GM18517 (cell line): ENCODE measurements at regions not wholly inside any gene's neighbourhood (a gene's known extent, or its start where the extent isn't known, plus 50 kb on each side); places are given as distances from the start of the nearest gene placed in this dataset.
"Not testable (repeated sequence)": the region's sequence is repeated elsewhere in the genome, so short reads cannot be mapped to it uniquely, and the experiment has no call there.

Experiments
- ATAC-seq: cut with Tn5 transposase; IDR thresholded peaks from one replicate; pipeline ENCODE4 v1.9.1; 2021; ENCODE audit warnings: mild to moderate bottlenecking, moderate library complexity; ENCODE audit not compliant: unreplicated experiment

- not testable (repeated sequence) for ATAC-seq
These were observed 224.7 kb downstream of the LNPK start for GRCh38 chr2:175777337-175777736.

DNA sequence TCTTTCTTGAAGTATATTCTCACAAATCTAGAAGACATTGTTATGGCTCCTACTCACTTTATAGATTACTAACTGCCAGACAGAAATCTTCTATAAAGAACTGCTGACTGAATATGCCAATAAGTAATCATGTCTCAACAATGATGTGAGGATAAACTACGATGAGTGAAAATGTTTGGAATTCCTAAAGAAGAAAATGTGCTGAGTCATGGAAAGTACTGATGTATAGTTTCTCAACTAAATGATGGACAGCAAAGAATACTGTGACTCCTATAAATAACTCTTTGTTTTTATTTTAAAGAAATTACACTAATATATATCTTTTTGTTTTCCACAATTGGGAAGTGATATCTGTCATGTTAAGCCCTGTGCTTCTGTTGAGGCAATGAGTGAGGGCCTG lies 232.9 kb downstream of the LNPK start:
- no peak for ATAC-seq

DNA sequence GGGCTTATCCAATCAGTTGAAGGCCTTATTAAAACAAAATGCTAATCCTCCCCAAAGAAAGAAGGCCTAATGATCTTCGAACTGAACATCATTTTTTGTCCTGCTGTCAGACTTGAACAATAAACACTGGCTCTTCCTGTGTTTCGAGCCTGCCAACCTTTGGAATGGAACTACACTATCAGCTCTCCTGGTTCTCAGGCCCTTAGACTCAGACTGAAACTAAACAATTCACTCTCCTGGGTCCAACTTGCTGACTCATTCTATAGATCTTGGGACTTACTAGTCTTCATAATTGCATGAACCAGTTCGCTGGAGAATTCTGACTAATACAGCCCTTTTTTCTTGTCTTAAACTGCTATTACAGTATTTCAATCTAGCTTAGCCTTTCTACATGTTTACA lies 235.2 kb downstream of the LNPK start:
- ATAC-seq = no peak

- no peak for ATAC-seq
These were observed 246.2 kb downstream of the LNPK start for GRCh38 chr2:175755656-175756386.

GRCh38 chr2:175755169-175755568 lies 246.9 kb downstream of the LNPK start:
- ATAC-seq = no peak

DNA sequence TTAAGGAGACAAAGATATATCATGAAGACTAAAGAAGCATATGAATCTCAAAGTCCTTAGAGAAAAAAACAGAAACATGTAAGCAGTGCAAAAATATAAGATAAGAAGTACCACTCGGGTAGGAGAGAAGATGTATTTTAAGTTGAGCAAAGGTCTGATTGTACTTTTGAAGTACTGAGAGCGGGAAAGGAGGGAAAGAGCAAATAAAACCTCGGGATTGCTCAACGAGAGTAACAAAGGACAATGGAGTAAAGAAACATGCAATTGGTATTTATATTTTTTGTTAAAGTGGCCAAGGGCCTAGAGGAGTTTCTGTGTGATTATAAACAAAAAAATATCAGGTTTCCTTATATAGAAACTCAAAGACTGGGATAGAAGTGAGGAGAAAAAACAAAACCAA lies 251.9 kb downstream of the LNPK start:
- no peak for ATAC-seq

GRCh38 chr2:175745911-175746310 lies 256.2 kb downstream of the LNPK start:
- no peak for ATAC-seq

- ATAC-seq = no peak
These were observed 258.1 kb downstream of the LNPK start for GRCh38 chr2:175744000-175744399.

GRCh38 chr2:175743011-175743410 lies 259.1 kb downstream of the LNPK start:
- no peak for ATAC-seq

GRCh38 chr2:175742367-175742766 lies 259.7 kb downstream of the LNPK start:
- ATAC-seq = no peak

GRCh38 chr2:175741164-175741563 lies 260.9 kb downstream of the LNPK start:
- ATAC-seq = no peak

GRCh38 chr2:175737722-175738361 lies 264.2 kb downstream of the LNPK start:
- ATAC-seq = no peak

GRCh38 chr2:175734686-175735085 lies 267.4 kb downstream of the LNPK start:
- no peak for ATAC-seq

DNA sequence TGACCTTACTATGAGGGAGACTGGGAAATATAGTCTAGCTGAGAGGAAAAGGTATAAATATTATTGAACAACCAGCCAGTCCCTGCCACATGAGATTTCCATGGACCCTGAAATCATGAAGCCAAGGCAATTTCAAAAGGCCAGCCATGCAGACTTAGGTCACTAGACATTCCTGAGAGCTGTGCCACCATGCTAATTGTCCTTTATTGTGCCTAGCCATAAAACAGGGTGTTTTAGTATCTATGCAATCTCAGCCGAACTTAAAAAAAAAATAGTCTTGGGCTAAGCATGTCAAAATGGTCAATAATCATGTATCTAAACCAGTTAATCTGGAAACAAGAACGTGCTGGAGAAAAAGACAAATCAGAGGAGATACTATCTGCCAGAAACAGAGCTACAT lies 269.5 kb downstream of the LNPK start:
- ATAC-seq = no peak

- no peak for ATAC-seq
These were observed 272.0 kb downstream of the LNPK start for GRCh38 chr2:175730050-175730449.

DNA sequence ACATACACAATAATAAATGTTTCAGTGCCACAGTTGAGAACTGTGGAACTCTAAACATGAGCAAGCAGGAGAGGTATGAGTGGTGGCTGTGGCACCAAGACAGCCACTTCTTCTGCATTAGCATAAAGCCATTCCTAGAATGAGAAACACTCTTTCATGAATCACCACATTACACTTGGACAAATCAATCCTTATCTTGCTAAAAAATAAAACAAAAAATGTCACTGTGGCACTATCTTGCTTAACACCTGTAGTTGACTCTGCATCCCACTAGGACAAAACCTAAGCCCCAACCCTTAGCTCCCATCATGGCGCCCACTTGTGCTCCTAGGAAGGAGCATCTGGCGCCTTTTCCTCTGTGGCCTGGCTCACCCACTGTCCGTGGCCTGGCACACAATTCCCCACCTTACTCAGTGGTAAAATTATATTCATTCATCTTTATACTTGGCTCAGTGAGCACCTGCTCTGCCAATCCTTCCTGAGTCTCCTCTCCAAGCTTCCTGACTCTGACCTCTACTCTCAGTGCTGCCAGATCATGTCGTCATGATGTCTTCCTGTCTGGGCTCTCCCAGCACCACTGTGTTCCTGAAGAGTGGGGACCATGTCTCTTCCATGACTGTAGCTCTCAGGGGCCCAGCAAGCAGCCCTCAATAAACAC lies 272.9 kb downstream of the LNPK start:
- ATAC-seq = no peak

DNA sequence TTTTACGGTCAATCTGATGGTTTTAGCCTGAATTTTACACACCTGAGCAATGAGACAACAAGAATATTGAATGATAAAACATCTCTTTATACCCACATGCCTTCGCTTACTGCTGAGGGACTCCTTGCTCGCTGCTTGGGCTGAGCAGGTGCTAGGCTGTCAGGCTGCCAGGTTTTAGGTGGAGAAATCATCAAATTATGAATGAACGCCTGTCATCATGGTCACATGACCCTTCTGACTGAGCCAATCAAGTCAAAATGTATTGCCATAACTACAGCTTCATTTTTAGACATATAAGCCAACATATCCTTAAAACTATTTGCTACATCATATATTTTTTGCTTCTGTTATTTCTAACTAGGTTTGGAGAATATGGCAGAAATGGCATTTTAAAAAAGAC lies 274.0 kb downstream of the LNPK start:
- no peak for ATAC-seq

DNA sequence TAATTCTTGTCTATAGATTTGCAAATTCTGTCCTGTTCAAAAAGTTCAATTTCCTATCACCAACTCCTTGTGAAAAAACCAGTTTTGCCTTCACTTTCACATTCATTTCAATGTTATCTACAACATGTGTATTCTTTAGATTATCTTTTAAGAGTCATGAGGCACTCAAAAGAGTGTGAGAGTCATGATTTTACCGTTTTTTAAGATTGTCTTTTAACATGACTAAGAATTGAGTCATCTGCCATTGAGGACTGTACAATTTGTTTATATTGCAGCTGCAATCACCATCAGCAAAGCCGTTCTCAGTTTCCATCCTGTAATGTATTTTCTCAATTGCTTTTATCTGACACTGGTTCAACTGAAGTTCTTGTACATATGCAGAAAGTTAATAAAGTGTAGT lies 275.8 kb downstream of the LNPK start:
- no peak for ATAC-seq

DNA sequence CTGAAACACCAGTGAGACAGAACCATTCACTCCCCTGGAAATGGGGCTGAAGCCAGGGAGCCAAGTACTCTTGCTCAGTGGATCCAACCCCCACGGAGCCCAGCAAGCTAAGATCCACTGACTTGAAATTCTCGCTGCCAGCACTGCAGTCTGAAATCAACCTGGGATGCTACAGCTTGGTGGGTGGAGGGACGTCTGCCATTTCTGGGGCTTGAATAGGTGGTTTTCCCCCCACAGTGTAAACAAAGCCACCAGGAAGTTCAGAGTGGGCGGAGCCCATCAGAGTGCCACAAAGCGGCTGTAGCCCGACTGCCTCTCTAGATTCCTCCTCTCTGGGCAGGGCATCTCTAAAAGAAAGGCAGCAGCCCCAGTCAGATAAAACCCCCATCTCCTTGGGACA lies 292.8 kb downstream of the LNPK start:
- ATAC-seq = no peak

- no peak for ATAC-seq
These were observed 294.7 kb downstream of the LNPK start for GRCh38 chr2:175707322-175707721.

DNA sequence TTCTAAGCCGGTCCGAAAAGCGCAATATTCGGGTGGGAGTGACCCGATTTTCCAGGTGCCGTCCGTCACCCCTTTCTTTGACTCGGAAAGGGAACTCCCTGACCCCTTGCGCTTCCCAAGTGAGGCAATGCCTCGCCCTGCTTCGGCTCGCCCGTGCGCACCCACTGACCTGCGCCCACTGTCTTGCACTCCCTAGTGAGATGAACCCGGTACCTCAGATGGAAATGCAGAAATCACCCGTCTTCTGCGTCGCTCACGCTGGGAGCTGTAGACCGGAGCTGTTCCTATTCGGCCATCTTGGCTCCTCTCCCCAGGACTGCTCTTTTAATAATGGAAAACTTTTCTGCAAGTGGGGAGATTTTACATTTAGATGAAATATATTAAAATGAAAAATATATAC lies 297.5 kb downstream of the LNPK start:
- not testable (repeated sequence) for ATAC-seq

- ATAC-seq = no peak
These were observed 304.0 kb downstream of the LNPK start for GRCh38 chr2:175698061-175698460.
